Parathyroid adenoma (tissue), 2 donors: ENCODE measurements at regions not wholly inside any gene's neighbourhood (a gene's known extent, or its start where the extent isn't known, plus 50 kb on each side); places are given as distances from the start of the nearest gene placed in this dataset.

ENCODE experiments used
- H2AFZ ChIP-seq: fragments of 300-600 bp; sonication (generic); one replicate; pipeline ENCODE4 v1.7.0; 2017; ENCODE audit warnings: antibody characterized with exemption, mild to moderate bottlenecking
- H3K27ac ChIP-seq: fragments of 300-600 bp; sonication (generic); one replicate; pipeline ENCODE4 v1.7.0; 2017
- H3K27me3 ChIP-seq: fragments of 300-600 bp; sonication (generic); one replicate; pipeline ENCODE4 v1.7.0; 2017; ENCODE audit warnings: low read length; ENCODE audit not compliant: control insufficient read depth, insufficient read depth
- H3K36me3 ChIP-seq: fragments of 300-600 bp; sonication (generic); one replicate; pipeline ENCODE4 v1.7.0; 2017; ENCODE audit warnings: low read length; ENCODE audit not compliant: control insufficient read depth, insufficient read depth
- H3K4me1 ChIP-seq: fragments of 300-600 bp; sonication (generic); one replicate; pipeline ENCODE4 v1.7.0; 2017; ENCODE audit warnings: control low read depth
- H3K4me2 ChIP-seq: fragments of 300-600 bp; sonication (generic); one replicate; pipeline ENCODE4 v1.7.0; 2017; ENCODE audit warnings: low read length
- H3K4me3 ChIP-seq: fragments of 300-600 bp; sonication (generic); one replicate; pipeline ENCODE4 v1.7.0; 2017; ENCODE audit warnings: low read depth, low read length
- H3K79me2 ChIP-seq: fragments of 300-600 bp; sonication (generic); one replicate; pipeline ENCODE4 v1.7.0; 2017; ENCODE audit warnings: control low read depth
- H3K9ac ChIP-seq: fragments of 300-600 bp; sonication (generic); one replicate; pipeline ENCODE4 v1.7.0; 2017; ENCODE audit warnings: mild to moderate bottlenecking
- H3K9me3 ChIP-seq: fragments of 300-600 bp; sonication (generic); one replicate; pipeline ENCODE4 v1.7.0; 2017; ENCODE audit warnings: low read length; ENCODE audit not compliant: control insufficient read depth
- TF ChIP-seq, protein P1 (sequence below): fragments of 300-600 bp; sonication (generic); IDR thresholded peaks from one replicate; pipeline ENCODE4 v1.7.0; 2017; ENCODE audit warnings: antibody characterized with exemption, mild to moderate bottlenecking
- donor health status: primary hyperparathyroidism.

GRCh38 chr6:127053032-127053874 lies 65.2 kb upstream of the RSPO3 start:
- Histone ChIP-seq H3K4me3 (no peak overlapping the region), H3K9me3 (no peaks in the 10 kb centered on the region), H3K27me3 (no peaks in the 10 kb centered on the region), H3K36me3 (no peaks in the 10 kb centered on the region), H3K4me1 (no peaks in the 10 kb centered on the region), H3K79me2 (no peaks in the 10 kb centered on the region), H3K9ac (no peak overlapping the region), H3K27ac (no peak overlapping the region), H2AFZ (no peak overlapping the region), H3K4me2 (no peak overlapping the region)
- TF ChIP-seq, protein P1, sequence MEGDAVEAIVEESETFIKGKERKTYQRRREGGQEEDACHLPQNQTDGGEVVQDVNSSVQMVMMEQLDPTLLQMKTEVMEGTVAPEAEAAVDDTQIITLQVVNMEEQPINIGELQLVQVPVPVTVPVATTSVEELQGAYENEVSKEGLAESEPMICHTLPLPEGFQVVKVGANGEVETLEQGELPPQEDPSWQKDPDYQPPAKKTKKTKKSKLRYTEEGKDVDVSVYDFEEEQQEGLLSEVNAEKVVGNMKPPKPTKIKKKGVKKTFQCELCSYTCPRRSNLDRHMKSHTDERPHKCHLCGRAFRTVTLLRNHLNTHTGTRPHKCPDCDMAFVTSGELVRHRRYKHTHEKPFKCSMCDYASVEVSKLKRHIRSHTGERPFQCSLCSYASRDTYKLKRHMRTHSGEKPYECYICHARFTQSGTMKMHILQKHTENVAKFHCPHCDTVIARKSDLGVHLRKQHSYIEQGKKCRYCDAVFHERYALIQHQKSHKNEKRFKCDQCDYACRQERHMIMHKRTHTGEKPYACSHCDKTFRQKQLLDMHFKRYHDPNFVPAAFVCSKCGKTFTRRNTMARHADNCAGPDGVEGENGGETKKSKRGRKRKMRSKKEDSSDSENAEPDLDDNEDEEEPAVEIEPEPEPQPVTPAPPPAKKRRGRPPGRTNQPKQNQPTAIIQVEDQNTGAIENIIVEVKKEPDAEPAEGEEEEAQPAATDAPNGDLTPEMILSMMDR, result no peak

DNA sequence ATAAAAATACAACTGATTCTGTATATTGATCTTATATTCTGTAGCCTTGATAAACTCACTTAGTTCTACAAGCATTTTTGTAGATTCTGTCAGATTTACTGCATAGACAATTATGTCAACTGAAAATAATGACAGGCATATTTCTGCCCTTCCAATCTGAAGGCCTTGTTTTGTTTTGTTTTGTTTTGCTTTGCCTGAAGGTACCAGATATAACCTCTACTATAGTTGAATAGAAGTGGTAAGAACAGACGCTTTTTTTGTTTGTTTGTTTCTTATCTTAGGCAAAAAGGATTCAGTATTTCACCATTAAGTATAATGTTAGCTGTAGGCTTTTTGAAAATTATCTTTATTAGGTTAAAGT lies 64.6 kb upstream of the RSPO3 start:
- Histone ChIP-seq H3K4me3 (no peak overlapping the region), H3K36me3 (no peaks in the 10 kb centered on the region), H3K79me2 (no peaks in the 10 kb centered on the region), H3K9ac (no peak overlapping the region), H3K4me2 (no peak overlapping the region), H3K27me3 (no peaks in the 10 kb centered on the region), H2AFZ (no peak overlapping the region), H3K27ac (no peak overlapping the region), H3K4me1 (no peaks in the 10 kb centered on the region), H3K9me3 (no peaks in the 10 kb centered on the region)
- TF ChIP-seq, protein P1, result no peak

DNA sequence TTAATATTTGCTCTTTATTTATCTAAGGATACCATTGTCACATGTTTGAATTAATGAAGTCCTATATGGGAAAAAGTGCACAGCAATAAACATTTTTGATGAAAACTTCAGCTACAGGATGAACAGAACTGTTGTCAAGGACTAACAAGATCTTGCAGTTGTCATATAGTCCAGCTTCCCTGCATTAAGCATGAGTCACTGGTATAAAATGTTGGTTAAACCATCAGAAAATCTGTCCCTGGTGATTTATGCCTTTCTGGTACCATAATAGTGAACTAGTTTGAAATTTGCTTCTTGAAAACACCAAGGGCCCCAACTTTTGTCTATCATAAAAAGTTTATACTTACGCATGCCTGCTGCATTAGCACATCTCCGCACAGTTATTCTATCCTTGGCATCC lies 60.4 kb upstream of the RSPO3 start:
- Histone ChIP-seq H3K27ac (no peak overlapping the region), H3K4me1 (no peaks in the 10 kb centered on the region), H3K9ac (no peak overlapping the region), H3K79me2 (no peaks in the 10 kb centered on the region), H3K4me2 (no peak overlapping the region), H3K36me3 (no peaks in the 10 kb centered on the region), H3K4me3 (no peak overlapping the region), H3K9me3 (no peaks in the 10 kb centered on the region), H2AFZ (no peak overlapping the region), H3K27me3 (no peaks in the 10 kb centered on the region)
- TF ChIP-seq, protein P1, result no peak

GRCh38 chr6:127058936-127059335 lies 59.5 kb upstream of the RSPO3 start:
- no peak overlapping the region for H3K4me2 ChIP-seq
- no peak overlapping the region for H3K27ac ChIP-seq
- H3K27me3 ChIP-seq, result no peaks in the 10 kb centered on the region
- H3K79me2 ChIP-seq, result no peaks in the 10 kb centered on the region
- TF ChIP-seq, protein P1, result no peak
- no peak overlapping the region for H3K9ac ChIP-seq
- no peaks in the 10 kb centered on the region for H3K4me1 ChIP-seq
- no peak overlapping the region for H2AFZ ChIP-seq
- no peaks in the 10 kb centered on the region for H3K36me3 ChIP-seq
- no peak overlapping the region for H3K4me3 ChIP-seq
- H3K9me3 ChIP-seq, result no peaks in the 10 kb centered on the region
